DMS 273 (cell line): ENCODE measurements at regions not wholly inside any gene's neighbourhood (a gene's known extent, or its start where the extent isn't known, plus 50 kb on each side); places are given as distances from the start of the nearest gene placed in this dataset.

Source experiments
- DNase-seq: peaks from one replicate; lab custom pipeline; 2025; ENCODE audit not compliant: unreplicated experiment; lab: John Stamatoyannopoulos, UW

DNA sequence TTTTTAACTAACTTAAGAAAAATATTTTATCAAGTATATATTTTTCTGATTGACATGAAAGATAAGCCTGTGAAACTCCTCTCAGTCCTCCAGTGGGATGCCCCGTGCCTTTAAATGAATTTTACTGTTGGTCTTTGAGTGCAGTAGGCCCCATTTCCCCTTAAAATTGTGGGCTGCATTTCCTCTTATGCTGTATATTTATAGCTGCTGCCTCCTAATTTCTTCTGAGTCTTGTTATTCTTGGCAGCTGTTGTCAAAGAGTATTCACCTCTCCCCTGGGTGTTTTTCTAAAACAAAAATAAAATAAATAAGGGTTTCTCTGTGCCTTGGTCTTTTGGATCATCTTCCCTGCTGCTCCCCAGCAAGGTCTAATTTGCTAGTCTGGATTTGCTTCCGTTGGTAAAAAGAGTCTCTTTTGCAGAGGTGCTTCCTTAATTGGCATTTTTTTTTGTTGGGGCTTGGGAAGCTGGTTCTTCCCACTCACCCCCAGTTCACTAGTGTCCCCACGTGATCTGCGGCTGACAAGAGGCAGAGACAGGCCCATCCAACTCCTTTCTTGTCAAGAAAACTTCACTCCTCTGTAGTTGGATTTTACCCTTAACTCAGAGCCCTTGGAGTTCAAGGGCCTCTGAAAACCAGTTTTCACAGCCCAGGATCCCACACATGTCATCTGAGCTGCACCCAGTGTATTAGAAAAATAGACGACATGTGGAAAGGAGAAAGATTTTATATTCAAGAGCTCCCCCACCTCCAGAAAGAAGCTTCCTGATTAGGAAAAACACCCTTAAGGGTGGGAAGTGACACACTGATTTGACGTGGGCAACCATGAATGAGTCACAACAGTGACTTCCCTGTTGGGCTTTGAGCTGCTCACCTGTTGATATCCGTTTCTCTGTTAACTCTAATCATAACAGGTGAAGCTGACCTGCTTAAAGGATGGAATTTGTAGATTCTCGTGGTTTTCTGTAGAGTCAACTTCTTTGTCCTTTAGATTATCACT lies 431.5 kb downstream of the DCDC2C start:
- no peak for DNase-seq

- no peak for DNase-seq
Measured at GRCh38 chr2:4135765-4136164, 432.4 kb downstream of the DCDC2C start.

GRCh38 chr2:4139316-4139715 lies 435.9 kb downstream of the DCDC2C start:
- DNase-seq: no peak

DNA sequence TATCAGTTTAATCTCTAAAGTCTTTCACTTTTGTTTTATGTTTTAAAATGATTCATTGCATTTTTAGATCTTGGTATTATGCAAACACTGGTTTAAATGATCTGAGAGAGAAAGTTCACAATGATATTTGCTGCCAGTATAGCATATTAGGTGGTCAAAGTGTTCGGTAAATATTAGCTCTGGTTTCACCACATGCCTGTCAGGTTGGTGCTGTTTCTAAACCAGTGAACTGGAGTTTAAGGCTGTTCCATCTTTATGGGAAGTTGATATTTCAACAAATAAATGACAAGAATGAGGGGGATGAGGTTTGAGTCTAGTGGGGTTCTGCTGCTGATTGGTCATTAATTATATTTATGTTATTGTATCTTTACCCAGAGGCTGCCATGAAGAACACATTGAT lies 436.4 kb downstream of the DCDC2C start:
- DNase-seq: no peak

DNA sequence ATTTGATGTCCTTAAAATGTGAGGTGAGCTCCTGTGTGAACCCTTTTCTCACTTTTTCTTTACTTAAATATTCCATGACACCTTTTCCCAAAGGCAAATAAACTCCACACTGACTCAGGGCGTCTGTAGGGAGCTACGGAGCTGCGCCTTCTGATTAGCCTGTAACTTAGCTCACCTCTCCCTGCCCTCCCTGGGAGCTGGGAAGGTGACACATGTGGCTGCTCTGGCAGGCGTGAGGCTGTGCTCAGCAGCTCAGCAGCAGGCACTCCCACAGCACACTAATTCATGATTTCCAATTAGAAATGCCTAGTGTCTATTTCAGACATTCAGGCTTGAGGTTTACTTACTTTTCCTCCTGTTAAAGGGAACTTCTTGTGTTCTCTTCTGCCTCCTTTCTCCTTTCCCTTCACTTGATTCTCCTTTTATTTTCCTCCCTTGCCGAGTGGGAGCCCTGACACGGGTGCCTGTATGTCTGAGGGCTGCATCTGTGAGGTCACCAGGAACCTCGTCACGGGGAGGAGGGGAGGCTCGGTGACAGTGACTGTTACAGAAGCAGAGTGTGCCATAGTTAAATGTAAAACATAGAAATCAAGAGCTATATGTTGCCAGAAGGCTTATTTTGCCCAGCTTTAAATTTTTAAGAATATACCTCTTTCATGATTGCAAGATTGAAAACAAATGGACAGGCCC lies 437.1 kb downstream of the DCDC2C start:
- no peak for DNase-seq

- no peak for DNase-seq
Measured at GRCh38 chr2:4144731-4145130, 441.4 kb downstream of the DCDC2C start.

DNA sequence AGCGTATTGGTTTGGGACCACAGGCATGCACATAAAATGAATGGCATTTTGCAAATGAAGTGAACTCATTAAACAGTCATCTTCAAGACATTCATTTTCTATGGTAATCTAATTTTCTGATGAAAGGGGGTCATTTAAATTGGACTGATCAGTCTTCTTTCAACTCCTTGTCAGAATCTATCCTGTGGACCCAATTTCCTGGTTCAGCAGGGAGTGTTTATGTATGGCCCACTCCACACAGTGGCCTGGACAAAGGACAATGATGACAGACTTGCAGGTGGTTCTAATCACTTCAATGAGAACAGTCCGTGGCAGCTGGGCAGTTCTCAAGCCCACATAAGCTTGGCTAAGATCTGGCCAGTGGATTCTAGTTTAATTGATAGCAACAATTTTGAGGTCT lies 448.1 kb downstream of the DCDC2C start:
- DNase-seq: no peak

DNA sequence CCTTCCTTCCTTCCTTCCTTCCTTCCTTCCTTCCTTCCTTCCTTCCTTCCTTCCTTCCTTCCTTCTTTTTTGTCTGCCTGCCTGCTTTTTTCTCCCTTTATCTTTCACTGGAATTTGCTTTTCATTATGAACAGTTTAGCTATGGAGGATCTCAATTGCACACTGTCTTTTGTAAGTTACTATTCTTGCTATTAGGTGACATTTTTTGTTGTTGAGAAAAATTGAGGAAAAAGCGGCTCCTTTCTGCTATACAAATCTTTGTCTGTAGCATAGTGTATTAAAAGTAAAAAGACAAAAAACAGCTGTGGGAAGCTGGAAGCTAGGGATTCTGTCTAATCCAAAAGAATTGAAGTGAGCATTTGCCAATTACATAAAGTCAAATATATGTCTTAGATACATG lies 448.7 kb downstream of the DCDC2C start:
- no peak for DNase-seq

GRCh38 chr2:4168834-4169233 lies 465.5 kb downstream of the DCDC2C start:
- no peak for DNase-seq

DNA sequence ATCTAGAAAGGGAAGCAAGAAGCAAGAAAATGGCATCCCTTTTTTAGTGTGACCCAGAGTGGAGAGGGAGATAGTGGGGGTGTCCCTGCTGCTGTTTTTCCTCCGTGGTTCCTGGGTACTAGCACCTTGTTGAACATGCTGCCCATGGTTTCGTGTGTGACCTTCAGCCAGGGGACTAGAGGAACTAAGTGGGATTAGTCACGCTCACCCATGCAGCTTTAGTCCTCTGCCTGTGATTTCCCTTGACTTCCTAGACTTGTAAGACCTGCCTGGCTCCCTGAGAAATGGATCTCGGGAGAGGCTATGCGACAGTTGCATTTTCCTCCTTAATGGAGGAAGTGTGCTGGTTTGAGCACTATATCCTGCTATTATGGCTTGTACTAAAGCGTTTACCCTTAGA lies 471.4 kb downstream of the DCDC2C start:
- no peak for DNase-seq

- no peak for DNase-seq
Measured at GRCh38 chr2:4175343-4175742, 472.0 kb downstream of the DCDC2C start.

DNA sequence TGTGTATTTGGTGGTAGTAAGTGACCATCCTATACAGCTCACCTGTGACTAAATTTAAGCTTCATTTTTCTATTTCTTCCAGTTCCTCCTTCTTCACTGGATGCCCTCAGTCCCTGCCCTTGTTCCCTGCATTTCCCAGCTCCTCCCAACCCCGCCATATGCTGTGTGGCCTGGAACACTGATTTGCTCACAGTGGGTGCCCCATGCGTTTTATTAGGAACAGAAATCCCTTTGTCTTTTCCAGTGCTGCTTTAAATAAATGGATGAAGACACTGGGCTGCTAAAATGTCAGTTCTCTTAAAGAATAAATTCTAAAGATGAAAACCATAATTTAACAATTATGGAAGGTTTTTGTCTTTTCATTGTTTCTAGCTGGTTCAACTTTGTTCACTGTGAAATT lies 477.3 kb downstream of the DCDC2C start:
- DNase-seq: no peak

DNA sequence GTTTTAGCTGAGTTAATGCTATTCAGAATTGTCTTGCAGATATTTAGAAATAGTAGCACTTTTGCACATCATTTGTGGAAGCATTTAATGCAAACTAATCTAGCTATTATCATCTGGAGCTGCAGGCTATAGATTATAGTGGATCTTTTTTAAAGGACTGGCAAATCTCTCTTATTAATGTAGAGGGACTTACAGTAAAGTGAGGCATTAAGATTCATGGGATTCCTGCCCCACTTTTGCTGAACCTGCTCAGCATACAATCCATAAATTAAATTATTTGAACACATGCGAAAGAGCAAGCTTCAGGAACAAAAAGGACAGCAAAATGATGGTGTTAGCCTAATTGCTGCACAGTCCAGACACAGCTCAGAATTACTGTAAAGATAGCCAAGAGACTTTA lies 477.7 kb downstream of the DCDC2C start:
- no peak for DNase-seq

GRCh38 chr2:4188561-4188960 lies 485.2 kb downstream of the DCDC2C start:
- DNase-seq: no peak

- no peak for DNase-seq
Measured at GRCh38 chr2:4190548-4190947, 487.2 kb downstream of the DCDC2C start.

GRCh38 chr2:4192119-4192518 lies 488.7 kb downstream of the DCDC2C start:
- DNase-seq: no peak

GRCh38 chr2:4214444-4215205 lies 511.2 kb downstream of the DCDC2C start:
- DNase-seq: no peak

GRCh38 chr2:4217737-4218136 lies 514.4 kb downstream of the DCDC2C start:
- DNase-seq: no peak

- DNase-seq: no peak
Measured at GRCh38 chr2:4219101-4219500, 515.7 kb downstream of the DCDC2C start.

- no peak for DNase-seq
Measured at GRCh38 chr2:4219571-4219970, 516.2 kb downstream of the DCDC2C start.

- DNase-seq: no peak
Measured at GRCh38 chr2:4221434-4221833, 518.1 kb downstream of the DCDC2C start.

DNA sequence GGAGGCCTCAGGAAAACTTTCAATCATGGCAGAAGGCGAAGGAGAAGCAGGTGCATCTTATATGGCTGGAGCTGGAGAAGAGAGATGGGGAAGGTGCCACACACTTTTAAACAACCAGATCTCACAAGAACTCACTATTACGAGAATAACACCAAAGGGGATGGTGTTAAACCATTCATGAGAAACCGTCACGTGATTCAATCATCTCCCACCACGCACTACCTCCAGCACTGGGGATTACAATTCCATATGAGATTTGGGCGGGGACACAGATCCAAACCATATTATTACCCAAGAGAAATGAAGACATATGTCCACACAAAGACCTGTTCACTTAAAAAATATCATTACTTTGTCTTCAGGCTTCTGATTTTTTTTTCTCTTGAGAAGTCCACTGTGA lies 518.5 kb downstream of the DCDC2C start:
- no peak for DNase-seq
